ENCODE measurements at regions not wholly inside any gene's neighbourhood (a gene's known extent, or its start where the extent isn't known, plus 50 kb on each side); places are given as distances from the start of the nearest gene placed in this dataset.

DNA sequence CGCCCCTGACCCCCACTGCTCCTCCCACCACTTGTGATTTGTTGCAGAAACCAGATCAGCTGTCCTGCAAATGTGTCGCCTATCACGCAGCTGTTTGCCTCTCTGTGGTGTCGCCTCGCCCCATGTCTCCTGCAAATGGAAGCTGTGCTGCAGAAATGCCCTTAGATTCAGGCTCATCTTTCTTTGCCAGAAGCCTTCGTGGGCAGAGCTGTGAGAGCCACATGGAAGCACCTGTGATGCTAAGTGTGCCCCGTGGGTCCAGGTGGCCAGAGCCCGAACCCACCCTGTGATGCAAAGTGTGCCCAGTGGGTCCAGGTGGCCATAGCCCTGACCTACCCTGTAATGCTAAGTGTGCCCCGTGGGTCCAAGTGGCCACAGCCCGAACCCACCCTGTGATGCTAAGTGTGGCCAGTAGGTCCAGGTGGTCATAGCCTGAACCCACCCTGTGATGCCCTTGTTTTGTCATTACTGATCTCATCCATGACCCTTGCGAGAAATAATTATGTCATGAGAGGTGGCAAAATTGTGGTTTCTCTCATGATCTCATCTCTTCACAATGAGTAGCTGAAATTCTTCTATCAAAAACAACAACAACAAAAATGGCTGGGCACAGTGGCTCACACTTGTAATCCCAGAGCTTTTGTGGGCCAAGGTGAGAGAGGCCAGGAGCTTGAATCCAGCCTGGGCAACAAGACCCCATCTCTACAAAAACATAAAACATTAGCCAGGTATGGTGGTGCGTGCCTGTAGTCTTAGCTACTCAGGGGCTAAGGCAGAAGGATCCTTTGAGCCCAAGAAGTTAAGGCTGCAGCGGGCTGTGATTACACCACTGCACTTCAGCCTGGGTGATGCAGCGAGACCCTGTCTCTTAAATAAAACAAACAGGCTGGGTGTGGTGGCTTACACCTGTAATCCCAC, 187.4 kb downstream of the GOLGA6L6 start:
- Histone ChIP-seq H3K79me2 (ENCODE audit: insufficient read depth, low read length) (no peaks in the 10 kb centered on the region), H3K27ac (ENCODE audit: low read depth in 1 of 2, low read length in 2 of 2) (no peak overlapping the region), H3K4me2 (replicated peaks; ENCODE audit: extremely low read depth, low read length, poor library complexity, severe bottlenecking) (no peak overlapping the region), H3K36me3 (replicated peaks in 1 of 2; ENCODE audit: control insufficient read depth in 1 of 2, insufficient read depth in 2 of 2, low read length in 2 of 2) (no peaks in the 10 kb centered on the region), H3K4me1 (ENCODE audit: control insufficient read depth in 1 of 2, insufficient read depth in 2 of 2, low read length in 2 of 2) (no peaks in the 10 kb centered on the region), H3K4me3 (replicated peaks in 1 of 3; ENCODE audit: low read depth in 2 of 3, low read length in 3 of 3) (no peak overlapping the region), H2AFZ (ENCODE audit: insufficient read depth, low read depth, low read length, poor library complexity, severe bottlenecking) (no peak overlapping the region), H3K9ac (ENCODE audit: insufficient read depth, low read length, poor library complexity, severe bottlenecking) (no peak overlapping the region), H3K9me3 (replicated peaks in 1 of 2; ENCODE audit: control insufficient read depth in 1 of 2, insufficient read depth in 1 of 2, low read length in 2 of 2) (no peaks in the 10 kb centered on the region), H4K20me1 (ENCODE audit: insufficient read depth, low read length) (no peaks in the 10 kb centered on the region), H3K27me3 (ENCODE audit: control insufficient read depth in 2 of 2, insufficient read depth in 2 of 2, low read length in 2 of 2) (no peaks in the 10 kb centered on the region)
- WGBS (ENCODE audit: insufficient coverage), result 84% methylated on average over 14 of the region's 14 CpGs
- Mint-ChIP-seq H3K9me3 (no peaks in the 10 kb centered on the region), H3K27me3 (ENCODE audit: low read depth in 3 of 3) (peaks cover 0 to 3% (median 1%) of the 10 kb centered on the region in 3 donors), H3K27ac (no peak overlapping the region), H3K4me3 (no peak overlapping the region), H3K36me3 (no peaks in the 10 kb centered on the region), H3K4me1 (peaks cover 2% of the 10 kb centered on the region)
- DNase-seq, result peak in 1 of 3 donors; percentile 17
- TF ChIP-seq, protein P1, sequence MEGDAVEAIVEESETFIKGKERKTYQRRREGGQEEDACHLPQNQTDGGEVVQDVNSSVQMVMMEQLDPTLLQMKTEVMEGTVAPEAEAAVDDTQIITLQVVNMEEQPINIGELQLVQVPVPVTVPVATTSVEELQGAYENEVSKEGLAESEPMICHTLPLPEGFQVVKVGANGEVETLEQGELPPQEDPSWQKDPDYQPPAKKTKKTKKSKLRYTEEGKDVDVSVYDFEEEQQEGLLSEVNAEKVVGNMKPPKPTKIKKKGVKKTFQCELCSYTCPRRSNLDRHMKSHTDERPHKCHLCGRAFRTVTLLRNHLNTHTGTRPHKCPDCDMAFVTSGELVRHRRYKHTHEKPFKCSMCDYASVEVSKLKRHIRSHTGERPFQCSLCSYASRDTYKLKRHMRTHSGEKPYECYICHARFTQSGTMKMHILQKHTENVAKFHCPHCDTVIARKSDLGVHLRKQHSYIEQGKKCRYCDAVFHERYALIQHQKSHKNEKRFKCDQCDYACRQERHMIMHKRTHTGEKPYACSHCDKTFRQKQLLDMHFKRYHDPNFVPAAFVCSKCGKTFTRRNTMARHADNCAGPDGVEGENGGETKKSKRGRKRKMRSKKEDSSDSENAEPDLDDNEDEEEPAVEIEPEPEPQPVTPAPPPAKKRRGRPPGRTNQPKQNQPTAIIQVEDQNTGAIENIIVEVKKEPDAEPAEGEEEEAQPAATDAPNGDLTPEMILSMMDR (IDR thresholded peaks at IDR 0.05), result no peak
- intact Hi-C loops (cut with micrococcal nuclease), result loop anchor here in 1 of 2 donors (2.0 to 5.0 kb wide), 2 partner anchors 13 to 38 kb away; no protein-coding TSS in a partner anchor

DNA sequence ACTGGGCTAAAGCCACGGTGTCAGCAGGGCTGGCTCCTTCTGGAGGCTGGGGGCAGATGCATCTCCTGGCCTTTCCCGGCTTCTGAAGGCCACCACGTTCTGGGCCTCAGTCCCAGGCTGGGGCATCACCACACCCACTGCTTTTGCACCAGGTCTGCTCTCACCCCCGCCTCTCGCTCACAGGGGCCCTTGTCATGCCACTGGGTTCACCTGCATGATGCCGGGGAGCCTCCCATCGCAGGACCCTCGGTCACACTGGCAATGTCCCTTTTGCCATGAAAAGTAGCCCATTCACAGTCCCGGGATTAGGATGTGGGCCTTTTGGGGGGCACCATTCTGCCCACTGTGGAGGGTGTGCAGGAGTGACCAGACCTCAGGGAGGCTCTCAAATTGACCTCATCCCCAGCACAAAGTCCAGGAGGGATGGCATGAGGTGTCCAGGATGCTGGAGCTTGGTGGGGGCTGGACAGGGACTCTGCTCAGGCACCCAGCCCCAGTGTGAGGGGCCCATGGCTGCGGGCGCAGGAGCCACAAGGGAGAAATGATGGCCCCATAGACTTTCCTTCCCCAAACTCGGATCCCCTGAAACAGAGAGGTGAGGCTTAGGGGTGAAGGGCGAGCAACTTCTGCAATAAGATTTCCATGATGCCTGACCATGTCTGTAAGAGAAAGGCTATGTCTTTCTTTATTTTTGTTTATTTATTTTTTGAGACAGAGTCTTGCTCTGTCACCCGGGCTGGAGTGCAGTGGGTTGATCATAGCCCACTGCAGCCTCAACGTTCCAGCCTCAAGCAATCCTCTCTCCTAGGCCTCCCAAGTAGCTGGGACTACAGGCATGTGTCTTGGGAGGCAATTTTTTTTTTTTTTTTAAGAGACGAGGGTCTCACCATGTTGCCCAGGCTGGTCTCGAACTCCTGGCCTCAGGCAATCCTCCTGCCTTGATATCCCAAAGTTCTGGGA, 189.1 kb downstream of the GOLGA6L6 start:
- TF ChIP-seq, protein P1 (IDR thresholded peaks at IDR 0.05), result no peak
- no peak overlapping the region for H3K9ac ChIP-seq (ENCODE audit: insufficient read depth, low read length, poor library complexity, severe bottlenecking)
- no peaks in the 10 kb centered on the region for H3K36me3 ChIP-seq (replicated peaks in 1 of 2; ENCODE audit: control insufficient read depth in 1 of 2, insufficient read depth in 2 of 2, low read length in 2 of 2)
- intact Hi-C loops (cut with micrococcal nuclease), result loop anchor here in 1 of 2 donors (2.0 to 5.0 kb wide), 2 partner anchors 14 to 40 kb away; no protein-coding TSS in a partner anchor
- no peaks in the 10 kb centered on the region for H4K20me1 ChIP-seq (ENCODE audit: insufficient read depth, low read length)
- H3K4me3 Mint-ChIP-seq, result no peak overlapping the region
- H3K4me2 ChIP-seq (replicated peaks; ENCODE audit: extremely low read depth, low read length, poor library complexity, severe bottlenecking), result no peak overlapping the region
- H3K4me1 ChIP-seq (ENCODE audit: control insufficient read depth in 1 of 2, insufficient read depth in 2 of 2, low read length in 2 of 2), result no peaks in the 10 kb centered on the region
- no peaks in the 10 kb centered on the region for H3K79me2 ChIP-seq (ENCODE audit: insufficient read depth, low read length)
- H3K27ac ChIP-seq (ENCODE audit: low read depth in 1 of 2, low read length in 2 of 2), result no peak overlapping the region
- H3K9me3 ChIP-seq (replicated peaks in 1 of 2; ENCODE audit: control insufficient read depth in 1 of 2, insufficient read depth in 1 of 2, low read length in 2 of 2), result no peaks in the 10 kb centered on the region
- H3K27me3 Mint-ChIP-seq (ENCODE audit: low read depth in 3 of 3), result peaks cover 0 to 3% (median 1%) of the 10 kb centered on the region in 3 donors
- H2AFZ ChIP-seq (ENCODE audit: insufficient read depth, low read depth, low read length, poor library complexity, severe bottlenecking), result no peak overlapping the region
- H3K9me3 Mint-ChIP-seq, result no peaks in the 10 kb centered on the region
- no peaks in the 10 kb centered on the region for H3K36me3 Mint-ChIP-seq
- peak in 1 of 3 donors; percentile 6 for DNase-seq
- no peak overlapping the region for H3K4me3 ChIP-seq (replicated peaks in 1 of 3; ENCODE audit: low read depth in 2 of 3, low read length in 3 of 3)
- 79% methylated on average over 17 of the region's 17 CpGs for WGBS (ENCODE audit: insufficient coverage)
- H3K27me3 ChIP-seq (ENCODE audit: control insufficient read depth in 2 of 2, insufficient read depth in 2 of 2, low read length in 2 of 2), result no peaks in the 10 kb centered on the region
- no peak overlapping the region for H3K27ac Mint-ChIP-seq
- H3K4me1 Mint-ChIP-seq, result peaks cover 2% of the 10 kb centered on the region

All from CD14-positive monocyte (primary cell).